K562 (cell line): ENCODE measurements at regions not wholly inside any gene's neighbourhood (a gene's known extent, or its start where the extent isn't known, plus 50 kb on each side); places are given as distances from the start of the nearest gene placed in this dataset.

Experiments used
- ATAC-seq: fragments of 200-7000 bp; cut with Tn5 transposase; 3 replicates; pipeline ENCODE4 v1.9.1; 2020; ENCODE audit warnings: moderate library complexity
- BruUV-seq: library from RNA; stranded (reverse); fragments of 400-500 nt; replicated peaks from 2 replicates; lab custom pipeline; 2021; lab: Mats Ljungman, UMichigan
- CTCF ChIA-PET: fragments of 300-600 bp; formaldehyde crosslinking; extraction: SDS; loops from one replicate; lab custom pipeline; 2021; ENCODE audit warnings: low intra/inter-chr PET ratio; lab: Yijun Ruan, JAX
- POLR2A ChIA-PET: fragments of 300-600, 350-650 bp; sonication (Branson Sonifier 250); formaldehyde crosslinking; extraction: SDS; loops from one replicate; lab custom pipeline; 2021; ENCODE audit warnings: antibody characterized with exemption, inconsistent platforms; lab: Yijun Ruan, JAX
- DNase-seq, 4 experiments: peaks; one replicate each; pipeline versions ENCODE4 v3.0.0 to v3.0.0-alpha.2; 2011 to 2018; ENCODE audit warnings: low spot score in 3 of 4, mixed read lengths in 3 of 4; ENCODE audit errors: extremely low read depth in 1 of 4
- FAIRE-seq: peaks from 2 replicates; lab custom pipeline; 2011; peaks lifted over from hg19 to GRCh38; lab: Jason Lieb, UNC
- H2AFZ ChIP-seq: 2 replicates; pipeline ENCODE4 v1.6.0; 2011; ENCODE audit warnings: low read depth, low read length, control low read depth, inconsistent platforms
- H3K27ac ChIP-seq: fragments of 200-600 bp; 3 replicates; pipeline ENCODE4 v1.8.0; 2011; ENCODE audit warnings: low read depth, mild to moderate bottlenecking, control low read depth, inconsistent platforms, low read length, moderate library complexity, mixed read lengths; ENCODE audit errors: extremely low read depth
- H3K27me3 ChIP-seq, 2 experiments: fragments of 300-600 bp in 1 of 2; 2 replicates in 1 of 2; 3 replicates in 1 of 2; pipeline versions ENCODE4 v1.6.0 to v1.8.0; 2011; ENCODE audit warnings: inconsistent platforms in 2 of 2, low read length in 2 of 2, mild to moderate bottlenecking in 1 of 2, mixed read lengths in 1 of 2, moderate library complexity in 1 of 2; ENCODE audit not compliant: control insufficient read depth in 2 of 2, insufficient read depth in 2 of 2
- H3K36me3 ChIP-seq: fragments of 300-600 bp; 3 replicates; pipeline ENCODE4 v1.8.0; 2011; ENCODE audit warnings: mild to moderate bottlenecking, low read length, inconsistent platforms; ENCODE audit not compliant: control insufficient read depth, insufficient read depth
- H3K4me1 ChIP-seq, 2 experiments: fragments of 200-600 bp in 1 of 2; replicated peaks in 1 of 2; 2 replicates in 1 of 2; 3 replicates in 1 of 2; pipeline versions ENCODE4 v1.5.1 to v1.8.0; 2011; ENCODE audit warnings: inconsistent platforms in 2 of 2, low read length in 2 of 2, mild to moderate bottlenecking in 1 of 2, mixed read lengths in 1 of 2, moderate library complexity in 1 of 2; ENCODE audit not compliant: control insufficient read depth in 2 of 2, insufficient read depth in 2 of 2
- H3K4me2 ChIP-seq: 2 replicates; pipeline ENCODE4 v1.6.1; 2011; ENCODE audit warnings: low read length, control low read depth, inconsistent platforms, mixed read lengths; ENCODE audit not compliant: insufficient read depth
- H3K4me3 ChIP-seq: fragments of 200-600 bp; sonication (generic), shearing (Covaris generic); 2 replicates; pipeline ENCODE4 v1.5.1; 2016; ENCODE audit warnings: control low read depth, inconsistent platforms
- H3K79me2 ChIP-seq: fragments of 200-600 bp; 3 replicates; pipeline ENCODE4 v1.8.0; 2011; ENCODE audit warnings: low read length, inconsistent platforms; ENCODE audit not compliant: control insufficient read depth, insufficient read depth
- H3K9ac ChIP-seq, 2 experiments: 2 replicates each; pipeline versions ENCODE4 v1.6.0 to v1.6.1; 2011; ENCODE audit warnings: low read depth in 2 of 2, low read length in 2 of 2, control low read depth in 1 of 2, inconsistent platforms in 1 of 2, mild to moderate bottlenecking in 1 of 2, mixed read lengths in 1 of 2; ENCODE audit not compliant: insufficient read depth in 1 of 2
- H3K9me1 ChIP-seq: one replicate; pipeline ENCODE4 v1.6.0; 2011; ENCODE audit warnings: inconsistent platforms, mild to moderate bottlenecking, low read length, moderate library complexity; ENCODE audit not compliant: control insufficient read depth, insufficient read depth
- H3K9me3 ChIP-seq: replicated peaks from 2 replicates; pipeline ENCODE4 v1.5.1; 2011; ENCODE audit warnings: low read depth, low read length, inconsistent platforms; ENCODE audit not compliant: control insufficient read depth, insufficient read depth
- H4K20me1 ChIP-seq: replicated peaks from 2 replicates; pipeline ENCODE4 v1.6.1; 2011; ENCODE audit warnings: low read length, inconsistent platforms, mixed read lengths; ENCODE audit not compliant: control insufficient read depth, insufficient read depth
- CC2D1A ChIP-seq: fragments of 450-650 bp; IDR thresholded peaks from 2 replicates; pipeline ENCODE4 v1.6.1; 2017; ENCODE audit warnings: mild to moderate bottlenecking
- CEBPG ChIP-seq, 3 experiments: fragments of 200-800 bp in 1 of 3; sonication (Bioruptor generic) in 1 of 3; sonication (generic) in 1 of 3; formaldehyde crosslinking in 1 of 3; IDR thresholded peaks in 2 of 3; conservative IDR thresholded peaks in 1 of 3; 2 replicates each; pipeline versions ENCODE4 v1.6.1 to v1.8.0; 2016 to 2022; ENCODE audit warnings: missing compliant biosample characterization in 2 of 3, missing genetic modification characterization in 2 of 3, mild to moderate bottlenecking in 1 of 3, missing genetic modification reagents in 1 of 3
- E2F1 ChIP-seq: sonication (generic); formaldehyde crosslinking; IDR thresholded peaks from 2 replicates; pipeline ENCODE4 v1.8.1; 2023; ENCODE audit warnings: mild to moderate bottlenecking, missing genetic modification reagents, moderate library complexity
- MEF2D ChIP-seq: conservative IDR thresholded peaks from 2 replicates; pipeline ENCODE4 v1.6.1; 2016; ENCODE audit warnings: low read depth, missing genetic modification characterization, missing compliant biosample characterization
- POLR2G ChIP-seq: fragments of 200-400 bp; formaldehyde crosslinking; IDR thresholded peaks from 2 replicates; pipeline ENCODE4 v1.6.1; 2017; ENCODE audit warnings: low read depth, mild to moderate bottlenecking, antibody characterized with exemption, low read length, moderate library complexity
- WGBS: fragments of 100-300 bp; shearing (Covaris generic); methylation state at CpG from one replicate; pipeline ENCODE4 v1.1.6; 2016; ENCODE audit warnings: low coverage, mixed read lengths; ENCODE audit not compliant: insufficient coverage; ENCODE audit errors: missing lambda C conversion rate; 5-methylcytosine and 5-hydroxymethylcytosine counted together
- in situ Hi-C: fragments of 300-500 bp; cut with MboI; formaldehyde crosslinking; loops from 4 replicates; pipeline ENCODE4 v1.15.0; 2018; ENCODE audit warnings: inconsistent platforms, mixed read lengths
- intact Hi-C: fragments of 100-400 bp; cut with micrococcal nuclease; formaldehyde crosslinking; loops from 2 replicates; pipeline ENCODE4 v1.14.2; 2022

GRCh38 chr6:113709936-113710509 is 147.1 kb upstream of the MARCKS start (continued):
- TF ChIP-seq E2F1 (CRISPR knock-in tag) (no peak), POLR2G (no peak), CC2D1A (no peak), MEF2D (tag) (no peak)

- Histone ChIP-seq H4K20me1 (no peaks in the 10 kb centered on the region), H3K9ac (no peak overlapping the region), H3K9me3 (no peaks in the 10 kb centered on the region), H3K36me3 (no peaks in the 10 kb centered on the region), H3K27ac (no peak overlapping the region), H2AFZ (no peak overlapping the region), H3K9me1 (no peaks in the 10 kb centered on the region), H3K27me3 (no peaks in the 10 kb centered on the region), H3K79me2 (no peaks in the 10 kb centered on the region), H3K4me1 (no peaks in the 10 kb centered on the region), H3K4me2 (no peak overlapping the region), H3K4me3 (no peak overlapping the region)
- intact Hi-C loops: no loop called here
- WGBS: 0% methylated on average over 2 of the region's 2 CpGs
- DNase-seq (no peak), ATAC-seq (no peak), FAIRE-seq (no peak)
- in situ Hi-C loops: no loop called here
- no peak for TF ChIP-seq CEBPG (CRISPR knock-in tag; IDR thresholded peaks at IDR 0.05)
- no peak for TF ChIP-seq CEBPG (tag; conservative IDR thresholded peaks at IDR 0.05 in 1 of 2, IDR thresholded peaks at IDR 0.05 in 1 of 2)
- ChIA-PET POLR2A (no interaction called here), CTCF (no interaction called here)
- no TSS peak for BruUV-seq
These were observed 143.5 kb upstream of the MARCKS start for GRCh38 chr6:113713665-113714064.
